Nephron (organoid): ENCODE measurements at regions not wholly inside any gene's neighbourhood (a gene's known extent, or its start where the extent isn't known, plus 50 kb on each side); places are given as distances from the start of the nearest gene placed in this dataset.

Experiments used
- H3K27ac Mint-ChIP-seq, 3 experiments: 2 replicates each; pipeline ENCODE4 v1.8.0; 2020; ENCODE audit warnings: mixed read lengths in 3 of 3, mild to moderate bottlenecking in 2 of 3, moderate library complexity in 1 of 3
- H3K27me3 Mint-ChIP-seq: 2 replicates; pipeline ENCODE4 v1.8.0; 2021; ENCODE audit warnings: low read depth, mild to moderate bottlenecking, moderate library complexity, mixed read lengths
- H3K36me3 Mint-ChIP-seq: 2 replicates; pipeline ENCODE4 v1.8.0; 2020; ENCODE audit warnings: low read depth, mixed read lengths
- H3K4me1 Mint-ChIP-seq: 2 replicates; pipeline ENCODE4 v1.8.0; 2020; ENCODE audit warnings: mixed read lengths
- H3K4me3 Mint-ChIP-seq, 3 experiments: 2 replicates each; pipeline ENCODE4 v1.8.0; 2020; ENCODE audit warnings: mild to moderate bottlenecking in 3 of 3, mixed read lengths in 3 of 3, moderate library complexity in 2 of 3
- H3K9me3 Mint-ChIP-seq: 2 replicates; pipeline ENCODE4 v1.8.0; 2020; ENCODE audit warnings: mixed read lengths
- TF ChIP-seq, protein P1 (sequence below), 3 experiments: fragments of 200-600 bp; sonication (generic); IDR thresholded peaks; one replicate each; pipeline ENCODE4 v1.5.0; 2021; ENCODE audit warnings: antibody characterized with exemption in 3 of 3; ENCODE audit not compliant: unreplicated experiment in 3 of 3

DNA sequence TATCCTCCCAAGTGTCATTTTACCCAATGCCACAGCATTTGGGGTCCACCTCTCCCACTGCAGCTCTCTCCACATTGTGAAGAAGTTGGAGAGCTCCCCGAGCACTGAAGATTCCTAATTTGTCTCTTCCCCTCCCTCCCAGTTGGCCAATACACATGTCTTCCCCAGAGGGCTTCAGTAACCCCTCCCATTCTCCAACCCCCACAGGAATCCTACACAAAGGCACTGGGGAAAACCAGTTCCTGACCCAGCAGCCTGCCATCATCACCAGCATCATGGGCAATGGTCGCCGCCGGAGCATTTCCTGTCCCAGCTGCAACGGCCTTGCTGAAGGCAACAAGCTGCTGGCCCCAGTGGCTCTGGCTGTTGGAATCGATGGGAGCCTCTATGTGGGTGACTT, 87.3 kb upstream of the WWC1 start:
- TF ChIP-seq, protein P1, sequence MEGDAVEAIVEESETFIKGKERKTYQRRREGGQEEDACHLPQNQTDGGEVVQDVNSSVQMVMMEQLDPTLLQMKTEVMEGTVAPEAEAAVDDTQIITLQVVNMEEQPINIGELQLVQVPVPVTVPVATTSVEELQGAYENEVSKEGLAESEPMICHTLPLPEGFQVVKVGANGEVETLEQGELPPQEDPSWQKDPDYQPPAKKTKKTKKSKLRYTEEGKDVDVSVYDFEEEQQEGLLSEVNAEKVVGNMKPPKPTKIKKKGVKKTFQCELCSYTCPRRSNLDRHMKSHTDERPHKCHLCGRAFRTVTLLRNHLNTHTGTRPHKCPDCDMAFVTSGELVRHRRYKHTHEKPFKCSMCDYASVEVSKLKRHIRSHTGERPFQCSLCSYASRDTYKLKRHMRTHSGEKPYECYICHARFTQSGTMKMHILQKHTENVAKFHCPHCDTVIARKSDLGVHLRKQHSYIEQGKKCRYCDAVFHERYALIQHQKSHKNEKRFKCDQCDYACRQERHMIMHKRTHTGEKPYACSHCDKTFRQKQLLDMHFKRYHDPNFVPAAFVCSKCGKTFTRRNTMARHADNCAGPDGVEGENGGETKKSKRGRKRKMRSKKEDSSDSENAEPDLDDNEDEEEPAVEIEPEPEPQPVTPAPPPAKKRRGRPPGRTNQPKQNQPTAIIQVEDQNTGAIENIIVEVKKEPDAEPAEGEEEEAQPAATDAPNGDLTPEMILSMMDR (IDR thresholded peaks at IDR 0.05; ENCODE audit: unreplicated experiment in 3 of 3), result no peak
- H3K4me3 Mint-ChIP-seq, result no peak overlapping the region
- no peaks in the 10 kb centered on the region for H3K9me3 Mint-ChIP-seq
- no peaks in the 10 kb centered on the region for H3K36me3 Mint-ChIP-seq
- no peaks in the 10 kb centered on the region for H3K4me1 Mint-ChIP-seq
- no peaks in the 10 kb centered on the region for H3K27me3 Mint-ChIP-seq
- no peak overlapping the region for H3K27ac Mint-ChIP-seq

DNA sequence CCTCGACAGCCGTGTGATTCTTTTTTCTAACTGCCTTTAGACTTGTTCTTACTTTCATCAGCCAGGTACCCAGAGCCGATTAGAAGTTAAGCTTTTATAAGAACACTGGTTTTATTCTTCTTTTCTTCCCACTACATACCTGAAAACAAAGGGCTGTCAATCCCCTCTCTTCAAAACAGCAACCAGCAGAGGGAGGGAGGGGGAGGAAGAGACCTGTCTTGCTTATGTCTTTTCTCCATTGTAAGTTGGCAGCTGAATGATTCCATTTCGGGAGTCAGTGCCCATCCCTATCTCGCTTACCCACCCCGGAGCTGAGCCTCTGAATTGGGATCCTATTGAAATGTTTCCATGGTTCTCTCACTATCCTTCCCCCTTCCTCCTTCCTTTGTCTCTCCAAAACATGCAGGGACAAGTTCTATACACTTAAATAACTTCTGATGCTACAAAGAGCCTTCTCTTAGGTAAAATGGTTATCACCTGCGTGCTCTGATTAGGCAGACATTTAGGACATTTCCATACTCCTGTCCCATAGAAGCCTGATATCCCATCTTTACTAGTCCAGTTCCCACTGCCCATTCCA, 83.9 kb upstream of the WWC1 start:
- Mint-ChIP-seq H3K36me3 (no peaks in the 10 kb centered on the region), H3K27ac (no peak overlapping the region), H3K27me3 (peaks cover 3% of the 10 kb centered on the region), H3K4me1 (no peaks in the 10 kb centered on the region), H3K9me3 (no peaks in the 10 kb centered on the region), H3K4me3 (no peak overlapping the region)
- TF ChIP-seq, protein P1 (IDR thresholded peaks at IDR 0.05; ENCODE audit: unreplicated experiment in 3 of 3), result no peak

DNA sequence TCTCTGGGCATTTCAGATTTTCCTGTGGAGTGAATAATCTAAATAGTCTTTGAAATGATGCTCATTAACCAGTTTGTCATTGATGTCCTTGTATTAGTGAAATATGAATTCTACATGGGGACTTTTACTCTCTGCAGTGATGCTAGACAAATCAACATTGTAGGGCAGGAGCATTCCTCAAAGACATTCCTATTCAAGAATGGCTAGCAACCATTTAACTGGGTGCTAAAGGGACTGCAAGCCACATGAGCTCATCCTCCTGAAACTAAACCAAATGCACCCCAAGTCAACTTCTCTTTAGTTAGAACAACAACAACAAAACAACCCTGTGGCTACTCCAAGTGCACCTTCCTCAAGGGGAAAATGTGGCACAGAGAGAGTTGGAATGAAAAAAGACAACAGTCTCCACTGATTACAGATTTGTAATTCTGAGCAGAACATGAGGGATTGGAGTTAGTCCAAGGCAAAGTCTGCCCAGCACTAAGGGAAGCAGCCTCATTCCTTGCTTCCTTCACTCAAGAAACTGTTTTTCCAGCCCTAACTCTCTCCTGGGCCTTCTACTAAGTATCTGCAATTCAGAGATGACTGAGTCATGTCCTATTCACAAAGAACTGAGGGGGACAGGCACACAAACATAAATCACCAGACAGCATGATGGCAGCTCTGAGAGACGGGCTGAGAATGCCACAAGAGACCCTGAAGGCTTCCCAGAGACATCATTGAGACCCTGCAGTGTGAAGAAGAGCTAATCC, 82.0 kb upstream of the WWC1 start:
- H3K27me3 Mint-ChIP-seq, result peaks cover 5% of the 10 kb centered on the region
- TF ChIP-seq, protein P1 (IDR thresholded peaks at IDR 0.05; ENCODE audit: unreplicated experiment in 3 of 3), result no peak
- H3K9me3 Mint-ChIP-seq, result no peaks in the 10 kb centered on the region
- H3K36me3 Mint-ChIP-seq, result no peaks in the 10 kb centered on the region
- no peak overlapping the region for H3K4me3 Mint-ChIP-seq
- H3K4me1 Mint-ChIP-seq, result no peaks in the 10 kb centered on the region
- H3K27ac Mint-ChIP-seq, result no peak overlapping the region

DNA sequence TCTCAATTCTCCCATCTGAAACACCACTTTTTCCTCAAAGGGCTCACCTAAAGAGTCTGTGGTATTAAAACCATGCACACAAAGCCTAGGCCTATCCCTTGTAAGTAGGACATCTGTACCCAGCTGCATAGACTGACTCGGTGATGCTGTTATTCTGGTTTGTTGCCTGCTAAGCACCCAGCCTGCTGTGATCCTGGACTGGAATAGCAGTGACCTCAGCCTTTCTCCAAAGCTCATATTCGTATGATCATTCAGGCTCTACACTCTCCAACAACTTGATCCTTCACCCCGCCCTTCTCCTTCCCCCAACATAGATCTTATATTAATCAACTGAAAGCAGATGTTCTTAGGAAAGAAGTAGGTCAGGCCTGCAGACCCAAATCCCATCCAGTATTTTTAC, 81.4 kb upstream of the WWC1 start:
- Mint-ChIP-seq H3K27ac (no peak overlapping the region), H3K9me3 (no peaks in the 10 kb centered on the region), H3K4me3 (no peak overlapping the region), H3K36me3 (no peaks in the 10 kb centered on the region), H3K4me1 (no peaks in the 10 kb centered on the region), H3K27me3 (peaks cover 11% of the 10 kb centered on the region)
- TF ChIP-seq, protein P1 (IDR thresholded peaks at IDR 0.05; ENCODE audit: unreplicated experiment in 3 of 3), result no peak

DNA sequence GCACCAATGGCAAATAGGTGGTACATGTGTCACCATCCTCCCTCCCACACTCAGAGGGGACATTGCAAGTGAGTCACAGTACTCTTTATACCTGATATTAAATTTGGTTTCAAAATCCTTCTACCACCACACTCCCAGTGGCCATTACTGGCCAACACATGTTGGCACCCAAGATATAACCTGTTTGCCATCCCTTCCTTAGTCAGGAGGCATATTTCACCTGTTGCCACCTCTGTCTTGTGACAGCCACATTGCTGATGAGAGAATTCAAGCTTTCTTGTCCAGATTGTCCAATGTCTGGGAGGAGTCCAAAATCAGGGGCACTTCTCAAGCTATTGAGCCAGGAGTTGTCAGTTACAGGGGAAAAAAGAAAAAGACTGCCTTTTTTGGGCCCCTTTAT, 80.2 kb upstream of the WWC1 start:
- Mint-ChIP-seq H3K9me3 (no peaks in the 10 kb centered on the region), H3K4me3 (no peak overlapping the region), H3K4me1 (no peaks in the 10 kb centered on the region), H3K27me3 (peaks cover 11% of the 10 kb centered on the region), H3K27ac (no peak overlapping the region), H3K36me3 (no peaks in the 10 kb centered on the region)
- TF ChIP-seq, protein P1 (IDR thresholded peaks at IDR 0.05; ENCODE audit: unreplicated experiment in 3 of 3), result no peak

DNA sequence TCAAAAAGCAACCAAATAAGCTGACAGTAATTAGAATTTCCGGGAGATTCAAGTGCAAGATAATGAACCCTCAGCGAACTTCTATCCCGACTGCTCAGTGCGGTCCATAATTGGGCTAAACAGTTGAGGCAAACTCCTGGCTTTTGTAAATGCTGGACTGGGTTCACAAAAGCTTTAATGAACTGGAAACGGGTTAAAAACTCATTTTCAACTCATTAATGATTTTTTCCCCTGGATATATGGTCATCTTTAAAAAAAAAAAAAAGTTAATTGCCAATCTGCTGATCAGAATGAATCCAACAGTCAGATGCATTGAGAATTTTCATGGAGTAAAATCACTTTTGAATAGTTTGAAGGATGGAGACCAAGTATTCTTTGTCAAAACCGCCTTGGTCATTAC, 79.5 kb upstream of the WWC1 start:
- Mint-ChIP-seq H3K27ac (no peak overlapping the region), H3K9me3 (no peaks in the 10 kb centered on the region), H3K27me3 (peaks cover 11% of the 10 kb centered on the region), H3K4me3 (no peak overlapping the region), H3K36me3 (no peaks in the 10 kb centered on the region), H3K4me1 (no peaks in the 10 kb centered on the region)
- TF ChIP-seq, protein P1 (IDR thresholded peaks at IDR 0.05; ENCODE audit: unreplicated experiment in 3 of 3), result no peak
